GM21825 (cell line): ENCODE measurements at regions not wholly inside any gene's neighbourhood (a gene's known extent, or its start where the extent isn't known, plus 50 kb on each side); places are given as distances from the start of the nearest gene placed in this dataset.
"Not testable (repeated sequence)": the region's sequence is repeated elsewhere in the genome, so short reads cannot be mapped to it uniquely, and the experiment has no call there.

Source experiments
- ATAC-seq: cut with Tn5 transposase; IDR thresholded peaks from one replicate; pipeline ENCODE4 v1.9.1; 2021; ENCODE audit warnings: mild to moderate bottlenecking, moderate library complexity; ENCODE audit not compliant: unreplicated experiment

DNA sequence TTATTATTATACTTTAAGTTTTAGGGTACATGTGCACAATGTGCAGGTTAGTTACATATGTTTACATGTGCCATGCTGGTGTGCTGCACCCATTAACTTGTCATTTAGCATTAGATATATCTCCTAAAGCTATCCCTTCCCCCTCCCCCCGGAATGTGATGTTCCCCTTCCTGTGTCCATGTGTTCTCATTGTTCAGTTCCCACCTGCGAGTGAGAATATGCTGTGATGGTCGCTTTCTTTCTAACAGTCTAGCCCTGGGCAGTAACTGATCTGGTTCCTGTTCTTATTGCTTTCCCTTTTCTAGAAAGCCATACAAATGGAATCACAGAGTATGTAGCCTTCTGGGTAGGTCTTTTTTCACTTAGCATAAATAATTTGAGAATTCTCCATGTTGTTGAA, 311.1 kb upstream of the CNTNAP2 start:
- not testable (repeated sequence) for ATAC-seq

DNA sequence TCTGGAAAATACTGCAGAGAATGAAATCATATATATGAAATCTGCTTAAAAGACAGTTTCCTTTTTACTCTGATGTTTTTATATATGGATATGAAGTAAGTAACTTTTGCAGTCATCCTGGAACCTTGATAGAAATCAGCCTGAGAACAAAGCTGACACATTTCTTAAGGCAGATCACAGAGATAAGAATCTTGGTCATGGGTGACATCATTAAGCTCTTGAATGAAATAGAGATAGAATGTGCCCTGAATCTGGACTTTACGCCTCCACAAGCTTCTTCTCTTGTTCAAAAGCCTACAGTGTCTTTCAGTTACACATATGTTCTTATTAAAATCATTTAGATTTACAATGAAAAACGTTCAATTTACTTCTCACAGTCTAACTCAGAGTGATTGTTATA, 319.1 kb upstream of the CNTNAP2 start:
- no peak for ATAC-seq

DNA sequence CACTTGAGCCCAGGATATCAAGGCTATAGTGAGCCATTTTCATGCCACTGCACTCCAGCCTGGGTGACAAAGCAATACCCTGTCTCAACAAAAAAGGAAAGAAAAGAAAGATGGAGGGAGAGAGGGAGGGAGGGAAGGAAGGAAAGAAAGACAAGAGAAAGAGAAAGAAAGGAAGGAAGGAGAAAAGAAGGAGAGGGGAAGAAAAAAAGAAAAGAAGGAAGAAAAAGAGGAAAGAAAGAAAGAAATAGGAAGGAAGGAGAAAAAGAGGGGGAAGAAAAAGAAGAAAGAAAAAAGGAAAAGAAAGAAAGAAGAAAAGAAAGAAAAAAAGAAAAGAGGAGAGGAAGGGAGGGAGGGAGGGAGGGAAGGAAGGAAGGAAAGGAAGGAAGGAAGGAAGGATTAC, 321.5 kb upstream of the CNTNAP2 start:
- ATAC-seq: no peak

DNA sequence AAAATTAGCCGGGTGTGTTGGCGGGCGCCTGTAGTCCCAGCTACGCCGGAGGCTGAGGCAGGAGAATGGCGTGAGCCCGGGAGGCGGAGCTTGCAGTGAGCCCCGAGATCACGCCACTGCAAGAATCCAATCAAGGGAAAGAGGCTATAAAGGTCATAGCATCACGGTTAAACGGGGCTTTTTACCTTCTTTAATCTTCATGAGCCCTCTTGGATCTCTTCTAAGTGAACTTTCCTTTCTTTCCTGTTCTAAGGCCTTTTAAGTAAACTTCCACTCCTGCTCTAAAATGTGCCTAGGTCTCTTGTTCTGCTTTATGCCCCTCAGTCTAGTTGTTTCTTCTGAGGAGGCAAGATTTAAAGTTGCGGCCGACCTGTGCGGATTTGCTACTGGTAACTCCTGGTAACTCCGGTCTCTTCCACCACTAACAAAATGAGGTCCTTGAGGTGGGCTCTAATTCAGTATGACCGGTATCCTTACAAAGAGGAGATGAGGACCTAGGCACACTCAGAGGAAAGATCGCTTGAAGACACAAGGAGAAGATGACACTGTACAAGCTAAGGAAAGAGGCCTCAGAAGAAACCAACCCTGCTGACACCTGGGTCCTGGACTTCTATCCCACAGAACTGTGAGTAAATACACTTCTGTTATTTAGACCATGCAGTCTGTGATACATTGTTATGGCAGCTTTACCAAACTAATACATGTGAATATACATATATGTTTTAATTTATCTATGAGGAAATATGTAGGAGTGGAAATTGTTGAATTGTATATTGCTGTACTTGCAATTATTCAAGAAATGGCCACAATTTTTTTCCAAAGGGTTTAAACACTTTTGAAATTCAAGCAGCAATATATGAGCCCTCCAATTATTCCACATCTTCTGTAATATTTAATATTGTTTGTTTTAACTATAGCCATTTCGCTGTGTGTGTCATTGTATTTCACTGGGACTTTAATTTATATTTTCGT, 331.5 kb upstream of the CNTNAP2 start:
- ATAC-seq: no peak

DNA sequence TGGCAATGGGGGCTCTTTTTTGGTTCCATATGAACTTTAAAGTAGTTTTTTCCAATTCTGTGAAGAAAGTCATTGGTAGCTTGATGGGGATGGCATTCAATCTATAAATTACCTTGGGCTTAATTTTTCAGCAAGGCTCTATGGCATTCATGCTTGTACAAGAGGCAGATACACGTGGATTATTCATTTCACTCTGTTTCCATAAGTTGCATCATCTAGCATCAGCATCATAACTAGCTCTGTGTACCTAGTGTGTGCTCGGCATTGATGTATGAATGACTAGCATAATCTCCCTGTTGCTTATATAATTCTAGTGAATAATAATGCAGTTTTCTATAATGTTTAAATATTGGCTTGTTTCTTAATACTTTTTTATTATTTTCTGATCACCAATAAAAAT, 335.2 kb upstream of the CNTNAP2 start:
- ATAC-seq: not testable (repeated sequence)

DNA sequence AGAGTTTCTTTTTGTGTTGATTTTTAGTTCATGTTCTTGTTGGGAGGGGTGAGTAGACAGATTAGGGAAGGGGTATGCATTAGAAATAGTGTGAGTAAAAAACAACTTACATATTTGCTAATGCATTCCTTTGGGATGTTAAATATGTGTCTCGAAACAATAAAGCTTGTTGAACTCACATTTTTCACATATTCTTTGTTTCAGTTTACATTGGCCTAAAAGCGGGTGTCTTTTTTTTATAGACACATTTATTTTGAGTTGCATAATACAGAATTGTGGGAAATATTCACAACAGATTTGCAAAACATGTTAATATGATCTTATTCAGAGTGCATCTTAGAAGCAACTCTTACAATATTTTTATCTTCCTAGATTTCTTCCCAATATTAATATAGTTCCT, 337.5 kb upstream of the CNTNAP2 start:
- no peak for ATAC-seq

DNA sequence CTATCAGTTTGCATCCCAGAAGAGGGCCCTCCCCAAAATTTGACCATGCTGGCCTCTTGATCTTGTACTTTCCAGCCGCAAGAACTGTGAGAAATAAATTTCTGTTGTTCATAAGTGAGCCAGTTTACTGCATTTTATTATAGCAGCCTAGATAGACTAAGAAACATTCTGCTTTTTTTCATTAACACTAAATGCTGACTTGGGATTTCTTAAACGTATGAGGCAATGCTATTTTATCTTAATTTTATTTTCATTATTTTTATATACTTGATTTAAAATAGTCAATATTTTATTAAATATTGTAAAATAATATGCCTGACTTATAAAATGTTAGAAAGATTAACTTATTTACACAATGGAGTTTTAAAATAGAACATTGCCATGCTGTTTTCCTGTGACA, 341.8 kb upstream of the CNTNAP2 start:
- no peak for ATAC-seq

DNA sequence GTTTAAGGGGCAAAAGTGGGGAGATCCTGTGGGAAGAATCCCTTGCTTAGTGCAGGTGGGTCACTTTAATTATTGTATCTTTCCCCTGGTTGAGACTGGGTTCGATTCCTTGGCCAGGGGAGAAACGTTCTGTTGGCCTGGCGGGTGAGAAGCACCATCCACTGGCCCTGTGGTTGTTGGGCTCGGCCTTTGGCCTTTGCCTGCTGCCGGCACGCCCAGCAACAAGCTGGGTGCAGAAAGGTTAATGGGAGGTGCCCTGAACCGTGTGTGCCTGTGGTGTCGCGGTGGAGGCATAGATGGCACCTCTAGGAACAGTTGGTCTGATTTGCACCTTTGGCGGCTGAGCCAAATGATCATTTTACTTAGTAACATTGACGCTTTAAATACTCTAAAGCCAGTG, 363.6 kb upstream of the CNTNAP2 start:
- no peak for ATAC-seq

DNA sequence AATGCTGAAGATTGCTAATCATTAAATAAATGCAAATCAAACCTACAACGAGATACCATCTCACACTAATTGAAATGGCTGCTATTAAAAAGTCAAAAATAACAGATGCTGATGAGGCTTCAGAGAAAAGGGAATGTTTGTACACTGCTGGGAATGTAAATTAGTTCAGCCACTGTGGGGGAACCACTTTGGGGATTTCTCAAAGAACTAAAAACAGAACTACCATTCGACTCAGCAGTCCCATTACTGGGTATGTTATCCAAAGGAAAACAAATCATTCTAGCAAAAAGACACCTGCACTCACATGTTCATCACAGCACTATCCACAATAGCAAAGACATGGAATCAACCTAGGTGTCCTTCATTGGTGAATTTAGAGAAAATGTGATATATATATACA, 379.0 kb upstream of the CNTNAP2 start:
- ATAC-seq: no peak

DNA sequence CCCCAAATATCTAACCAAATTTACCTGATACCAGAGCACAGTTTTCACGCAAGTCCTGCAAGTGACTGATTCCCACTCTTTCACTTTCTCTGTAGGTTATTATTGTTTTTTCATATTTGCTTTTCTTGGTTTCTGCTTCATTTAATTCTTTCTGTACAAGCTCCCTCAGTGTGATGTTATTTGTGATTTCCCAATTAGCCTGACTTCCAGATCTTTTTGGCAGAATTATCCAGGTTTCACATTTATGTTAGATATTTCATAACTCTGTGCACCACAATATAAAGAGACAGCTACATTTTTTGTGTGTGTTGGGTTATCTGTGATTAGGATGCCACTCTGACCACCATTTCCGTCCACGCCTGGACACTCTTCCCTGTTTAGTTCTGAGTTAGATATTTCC, 381.5 kb upstream of the CNTNAP2 start:
- ATAC-seq: no peak

DNA sequence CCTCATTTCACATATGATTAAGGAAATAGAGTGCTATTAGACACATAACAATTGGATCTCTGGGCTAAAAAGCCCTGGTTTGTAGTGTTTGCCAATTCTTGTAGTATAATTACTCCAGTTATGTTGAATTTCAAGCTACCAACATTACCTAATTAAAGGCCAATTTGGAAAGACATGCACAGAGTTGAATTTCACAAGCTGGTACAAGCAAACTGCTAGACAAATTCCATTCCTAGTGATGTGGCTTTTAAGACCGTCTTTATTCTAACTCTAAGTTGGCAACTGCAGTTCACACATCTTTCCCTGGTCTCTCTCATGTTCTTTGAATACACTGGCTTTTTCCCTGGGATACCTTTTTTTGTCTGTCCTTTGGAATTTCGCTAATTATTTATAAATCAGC, 384.1 kb upstream of the CNTNAP2 start:
- no peak for ATAC-seq

DNA sequence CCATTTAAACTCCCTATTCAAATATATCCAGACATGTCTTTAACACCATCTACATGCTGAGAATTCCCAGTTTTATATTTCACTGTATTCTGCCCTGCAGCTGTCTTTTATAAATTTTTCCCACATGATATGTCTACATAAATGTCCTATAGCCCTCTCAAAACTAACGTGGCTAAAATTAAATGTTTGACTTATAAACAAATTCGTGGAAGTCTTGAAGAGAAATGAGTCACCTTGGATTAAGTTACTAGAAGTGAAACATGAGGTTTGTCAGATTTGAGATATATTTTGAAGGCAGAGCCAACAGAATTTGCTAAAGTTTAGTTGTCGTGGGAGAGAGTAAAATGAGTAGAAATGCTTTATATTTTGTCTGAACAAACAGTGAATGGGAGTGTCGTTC, 386.9 kb upstream of the CNTNAP2 start:
- ATAC-seq: no peak

DNA sequence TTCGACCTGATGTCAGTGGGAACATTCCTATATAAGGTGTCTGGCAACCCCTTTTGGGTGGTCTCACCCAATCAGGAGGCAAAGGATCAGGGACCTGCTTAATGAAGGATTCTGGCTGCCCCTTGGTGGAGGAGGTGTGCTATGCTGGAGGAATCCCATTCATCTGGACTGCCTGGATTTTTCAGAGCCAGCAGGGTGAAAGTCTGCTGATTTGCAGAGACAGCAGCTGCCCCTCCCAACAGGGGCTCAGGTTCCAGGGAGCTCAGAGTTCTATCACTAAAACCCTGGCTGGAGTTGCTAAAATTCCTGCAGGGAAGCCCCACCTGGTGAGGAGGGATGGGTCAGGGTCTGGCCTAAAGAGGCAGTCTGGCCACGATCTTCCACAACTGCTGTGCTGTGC, 398.5 kb upstream of the CNTNAP2 start:
- ATAC-seq: no peak

DNA sequence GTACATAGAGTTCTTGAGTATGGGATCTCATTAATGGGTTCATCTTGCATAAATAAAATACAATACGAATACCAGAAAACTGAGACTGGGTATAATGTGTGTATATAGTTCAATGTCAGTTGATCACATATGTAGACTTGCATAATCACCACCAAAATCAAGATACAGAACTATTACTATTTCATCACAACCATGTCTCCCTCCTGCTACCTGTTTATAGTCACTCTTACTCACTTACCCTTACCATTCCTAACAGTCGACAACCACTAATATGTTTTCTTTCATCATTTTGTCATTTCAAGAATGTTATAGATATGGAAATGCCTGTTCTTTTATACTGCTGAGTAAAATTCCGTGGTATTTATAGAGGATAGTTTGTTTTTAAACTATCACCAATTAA, 416.1 kb upstream of the CNTNAP2 start:
- no peak for ATAC-seq

DNA sequence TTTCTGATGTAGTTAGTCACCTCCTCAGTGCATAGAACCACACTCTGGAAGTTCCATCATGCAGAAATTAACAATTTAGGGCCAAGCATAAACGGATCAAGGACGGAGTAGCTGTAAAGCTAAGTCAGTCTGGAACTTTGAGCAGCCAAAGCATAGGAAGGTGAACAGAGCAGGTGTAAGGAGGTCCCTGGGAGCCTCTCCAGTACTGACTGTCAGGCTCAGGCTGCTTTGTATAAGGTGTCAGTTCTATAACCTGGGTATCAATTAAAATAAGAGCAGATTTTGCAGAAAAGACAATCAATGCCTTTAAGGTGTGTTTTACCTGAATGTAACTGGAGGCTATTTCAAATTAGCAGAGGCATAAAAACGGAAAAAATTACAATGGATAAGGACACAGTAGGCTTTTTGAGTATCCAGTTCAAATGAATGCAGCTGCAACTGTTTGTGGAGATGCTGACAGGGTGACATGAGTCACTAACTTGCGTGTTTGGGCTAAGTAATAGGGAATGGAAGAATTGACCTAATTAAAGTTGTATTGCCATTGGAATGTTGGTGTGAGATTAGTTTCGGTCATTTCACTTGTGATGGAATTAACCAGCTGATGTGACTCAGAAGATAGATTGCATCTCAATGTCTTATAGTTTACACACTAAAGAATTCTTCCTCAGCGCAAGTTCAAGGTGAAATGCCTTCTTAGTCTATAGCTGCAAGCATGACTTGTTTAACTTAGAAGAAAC, 417.9 kb upstream of the CNTNAP2 start:
- no peak for ATAC-seq

DNA sequence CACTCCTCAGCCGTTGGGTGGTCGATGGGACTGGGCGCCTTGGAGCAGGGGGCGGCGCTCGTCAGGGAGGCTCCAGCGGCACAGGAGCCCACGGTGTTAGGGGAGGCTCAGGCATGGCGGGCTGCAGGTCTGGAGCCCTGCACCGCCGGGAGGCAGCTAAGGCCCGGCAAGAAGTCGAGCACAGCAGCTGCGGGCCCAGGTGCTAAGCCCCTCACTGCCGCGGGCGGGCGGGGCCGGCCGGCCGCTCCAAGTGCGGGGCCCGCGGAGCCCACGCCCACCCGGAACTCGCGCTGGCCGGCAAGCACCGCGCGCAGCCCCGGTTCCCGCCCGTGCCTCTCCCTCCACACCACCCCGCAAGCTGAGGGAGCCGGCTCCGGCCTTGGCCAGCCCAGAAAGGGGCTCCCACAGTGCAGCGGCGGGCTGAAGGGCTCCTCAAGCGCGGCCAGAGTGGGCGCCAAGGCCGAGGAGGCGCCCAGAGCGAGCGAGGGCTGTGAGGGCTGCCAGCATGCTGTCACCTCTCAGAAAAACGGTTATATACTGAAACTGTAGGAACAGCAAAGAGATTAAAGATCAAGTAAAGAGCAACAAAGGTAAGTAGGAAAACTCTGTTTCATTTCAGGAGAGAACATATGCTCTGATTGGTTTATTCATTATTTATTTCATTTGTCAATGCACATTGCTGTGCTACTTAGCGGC, 419.0 kb upstream of the CNTNAP2 start:
- ATAC-seq: not testable (repeated sequence)

DNA sequence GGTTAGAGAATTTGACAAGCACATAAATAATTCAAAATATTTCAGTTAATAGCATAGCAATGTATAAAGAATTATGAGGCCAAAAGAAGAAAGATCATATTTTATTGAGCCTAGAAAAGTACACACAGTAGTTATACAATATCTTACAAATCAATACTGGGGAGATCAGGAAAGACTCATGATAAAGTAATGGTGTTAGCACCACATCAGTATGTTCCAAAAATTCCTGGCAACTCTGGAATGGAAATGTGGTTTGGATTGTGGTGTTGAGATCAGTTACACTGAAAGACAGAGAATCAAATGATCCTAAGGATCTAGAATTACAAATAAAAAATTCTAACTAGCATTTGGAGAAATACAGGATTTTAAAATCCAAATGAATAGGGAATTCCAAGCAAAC, 420.5 kb upstream of the CNTNAP2 start:
- ATAC-seq: no peak

DNA sequence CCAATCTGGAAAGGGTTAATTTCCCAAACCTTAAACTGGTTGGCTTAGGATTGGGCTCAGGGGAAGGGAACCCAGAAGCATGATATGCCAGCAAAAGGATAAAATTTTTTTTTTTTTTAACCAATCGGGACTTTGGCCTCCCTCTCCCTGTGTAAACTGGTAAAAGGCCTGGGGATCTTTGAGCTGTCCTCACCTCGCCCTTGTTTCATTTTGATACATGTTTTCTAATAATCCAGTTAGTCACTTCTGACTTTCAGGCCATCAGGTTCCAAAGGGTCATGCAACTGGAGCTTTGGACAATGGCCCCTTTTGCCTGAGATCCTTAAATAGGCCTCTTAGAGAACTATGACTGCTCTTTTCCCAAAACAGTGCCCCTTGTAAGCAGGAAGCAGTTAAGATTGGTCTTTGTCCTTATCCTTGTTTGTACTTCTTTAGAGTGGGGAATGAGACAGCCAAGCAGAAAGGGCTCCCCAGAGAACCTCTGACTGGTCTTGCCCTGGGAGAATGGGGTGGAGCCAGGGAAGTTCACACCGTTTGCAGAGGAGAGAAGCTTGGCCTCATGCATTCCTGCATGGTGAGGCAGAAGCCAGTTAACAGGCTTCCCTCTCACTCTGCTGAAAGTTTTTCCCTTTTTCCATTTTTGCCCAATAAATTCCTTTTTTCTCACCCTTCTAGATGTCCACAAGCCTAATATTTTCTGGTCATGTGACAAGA, 424.2 kb upstream of the CNTNAP2 start:
- no peak for ATAC-seq

DNA sequence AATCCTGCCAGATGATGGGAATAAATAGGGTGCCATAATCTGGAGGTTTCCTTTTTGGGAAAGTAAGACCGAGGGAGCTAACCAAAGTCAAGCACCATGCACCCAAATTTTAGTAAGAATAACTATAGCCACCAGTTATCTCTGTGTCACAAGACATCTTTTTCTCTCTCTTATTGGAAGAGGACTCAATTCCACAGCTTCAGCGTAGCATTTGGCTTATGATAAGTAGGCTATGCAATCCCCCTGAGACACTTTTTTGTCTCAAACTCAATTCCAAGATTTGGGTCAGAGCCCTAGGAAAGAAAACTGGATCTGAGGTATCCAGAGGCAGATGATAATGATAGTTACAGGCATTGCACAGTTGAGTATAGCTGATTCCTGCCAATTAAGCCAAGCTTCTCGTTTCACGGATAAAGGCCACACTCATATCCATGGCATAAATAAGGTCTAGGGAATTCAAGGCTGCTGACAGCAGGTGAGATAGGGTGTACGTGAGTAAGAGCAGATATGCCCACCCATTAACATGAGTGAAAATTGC, 425.2 kb upstream of the CNTNAP2 start:
- no peak for ATAC-seq

DNA sequence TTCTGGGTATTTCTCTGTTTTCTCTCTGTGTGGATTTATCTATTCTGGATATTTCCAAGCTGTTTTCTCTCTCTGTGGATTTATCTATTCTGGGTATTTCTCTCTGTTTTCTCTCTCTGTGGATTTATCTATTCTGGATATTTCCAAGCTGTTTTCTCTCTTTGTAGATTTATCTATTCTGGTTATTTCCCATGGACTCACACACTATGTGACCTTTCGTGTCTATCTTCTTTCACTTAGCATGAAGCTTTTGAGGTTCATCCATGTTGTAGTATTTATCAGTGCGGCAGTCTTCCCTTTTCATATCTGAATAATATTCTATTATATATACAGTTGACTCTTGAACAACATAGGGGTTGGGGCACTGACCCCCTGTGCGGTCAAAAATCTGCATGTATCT, 435.0 kb upstream of the CNTNAP2 start:
- ATAC-seq: no peak

DNA sequence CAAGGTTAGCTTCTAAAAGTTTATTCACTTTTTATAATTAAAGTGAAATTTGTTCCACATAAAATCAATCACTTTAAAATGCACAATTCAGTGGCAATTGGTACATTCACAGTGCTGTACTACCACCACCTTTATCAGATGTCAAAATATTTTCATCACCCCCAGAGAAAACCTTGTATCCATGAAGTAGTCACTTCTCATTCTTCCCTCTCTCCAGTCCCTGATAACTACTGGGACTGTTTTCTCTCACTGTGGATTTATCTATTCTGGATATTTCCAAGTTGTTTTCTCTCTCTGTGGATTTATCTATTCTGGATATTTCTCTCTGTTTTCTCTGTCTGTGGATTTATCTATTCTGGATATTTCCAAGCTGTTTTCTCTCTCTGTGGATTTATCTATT, 435.4 kb upstream of the CNTNAP2 start:
- ATAC-seq: no peak
